GM12801 (cell line): ENCODE measurements at regions not wholly inside any gene's neighbourhood (a gene's known extent, or its start where the extent isn't known, plus 50 kb on each side); places are given as distances from the start of the nearest gene placed in this dataset.

Source experiments
- TF ChIP-seq, protein P1 (sequence below): IDR thresholded peaks from one replicate; pipeline ENCODE4 v1.5.1; 2011; ENCODE audit warnings: control low read depth; ENCODE audit not compliant: insufficient read length; ENCODE audit errors: extremely low read depth

- TF ChIP-seq, protein P1, sequence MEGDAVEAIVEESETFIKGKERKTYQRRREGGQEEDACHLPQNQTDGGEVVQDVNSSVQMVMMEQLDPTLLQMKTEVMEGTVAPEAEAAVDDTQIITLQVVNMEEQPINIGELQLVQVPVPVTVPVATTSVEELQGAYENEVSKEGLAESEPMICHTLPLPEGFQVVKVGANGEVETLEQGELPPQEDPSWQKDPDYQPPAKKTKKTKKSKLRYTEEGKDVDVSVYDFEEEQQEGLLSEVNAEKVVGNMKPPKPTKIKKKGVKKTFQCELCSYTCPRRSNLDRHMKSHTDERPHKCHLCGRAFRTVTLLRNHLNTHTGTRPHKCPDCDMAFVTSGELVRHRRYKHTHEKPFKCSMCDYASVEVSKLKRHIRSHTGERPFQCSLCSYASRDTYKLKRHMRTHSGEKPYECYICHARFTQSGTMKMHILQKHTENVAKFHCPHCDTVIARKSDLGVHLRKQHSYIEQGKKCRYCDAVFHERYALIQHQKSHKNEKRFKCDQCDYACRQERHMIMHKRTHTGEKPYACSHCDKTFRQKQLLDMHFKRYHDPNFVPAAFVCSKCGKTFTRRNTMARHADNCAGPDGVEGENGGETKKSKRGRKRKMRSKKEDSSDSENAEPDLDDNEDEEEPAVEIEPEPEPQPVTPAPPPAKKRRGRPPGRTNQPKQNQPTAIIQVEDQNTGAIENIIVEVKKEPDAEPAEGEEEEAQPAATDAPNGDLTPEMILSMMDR: no peak
These were observed 121.1 kb downstream of the GPR85 start for GRCh38 chr7:112965506-112965905.

DNA sequence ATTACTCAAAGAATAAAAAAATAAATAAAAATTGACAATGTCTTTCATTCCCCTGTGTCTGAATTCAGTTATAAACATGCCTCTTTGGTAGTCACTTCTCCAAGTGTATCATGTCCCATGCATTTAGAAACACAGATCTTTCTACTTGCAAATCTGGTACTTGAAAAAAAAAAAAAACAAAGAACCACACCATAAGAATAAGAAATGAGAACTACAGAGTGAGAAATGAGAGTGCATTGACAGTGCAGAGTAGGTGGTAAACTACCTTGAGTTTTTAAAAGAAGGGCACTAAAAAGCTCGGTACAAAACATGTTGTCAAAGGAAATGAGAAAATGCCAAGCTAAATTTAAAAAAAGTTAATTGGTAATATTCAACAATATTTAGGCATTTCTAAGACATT lies 123.0 kb downstream of the GPR85 start:
- TF ChIP-seq, protein P1: no peak

GRCh38 chr7:112962815-112963214 lies 123.8 kb downstream of the GPR85 start:
- TF ChIP-seq, protein P1: no peak

GRCh38 chr7:112959276-112959675 lies 127.4 kb downstream of the GPR85 start:
- TF ChIP-seq, protein P1: no peak

DNA sequence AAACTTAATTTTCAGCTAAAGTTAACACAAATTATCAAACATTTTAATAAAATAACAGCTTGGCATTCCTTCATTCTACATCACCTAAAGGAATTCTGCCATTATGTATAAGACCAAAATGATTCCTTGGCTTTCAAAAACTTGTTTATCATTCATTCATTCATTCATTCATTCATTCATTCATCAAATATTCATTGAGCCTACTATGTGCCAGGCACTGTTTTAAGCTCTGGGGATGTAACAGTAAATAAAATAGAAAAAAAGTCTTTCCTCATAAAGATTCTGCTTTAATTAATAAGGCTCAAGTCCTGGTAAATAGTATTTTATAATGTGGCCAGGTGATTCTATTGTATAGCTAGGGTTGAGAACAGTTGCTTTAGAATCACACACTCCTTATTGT lies 127.9 kb downstream of the GPR85 start:
- TF ChIP-seq, protein P1: no peak

DNA sequence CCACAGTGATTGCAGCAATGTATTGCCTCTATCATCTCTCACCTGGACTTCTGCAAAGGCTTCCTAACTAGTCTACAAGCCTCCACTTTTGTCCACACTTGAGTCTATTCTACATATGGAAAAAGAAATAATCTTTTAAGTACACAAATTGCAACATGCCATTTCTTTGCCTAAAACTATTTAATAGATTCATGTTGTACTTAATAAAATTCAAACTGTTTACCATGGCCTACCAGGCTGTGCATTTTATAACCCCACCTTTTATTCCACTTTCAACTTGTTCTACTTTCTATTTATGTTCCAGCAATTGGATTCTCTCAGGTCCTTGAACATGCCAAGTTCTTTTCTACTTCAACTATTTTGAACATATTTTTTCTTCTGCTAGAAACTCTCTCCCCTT lies 128.7 kb downstream of the GPR85 start:
- TF ChIP-seq, protein P1: no peak

- TF ChIP-seq, protein P1: no peak
These were observed 135.6 kb downstream of the GPR85 start for GRCh38 chr7:112951070-112951469.

DNA sequence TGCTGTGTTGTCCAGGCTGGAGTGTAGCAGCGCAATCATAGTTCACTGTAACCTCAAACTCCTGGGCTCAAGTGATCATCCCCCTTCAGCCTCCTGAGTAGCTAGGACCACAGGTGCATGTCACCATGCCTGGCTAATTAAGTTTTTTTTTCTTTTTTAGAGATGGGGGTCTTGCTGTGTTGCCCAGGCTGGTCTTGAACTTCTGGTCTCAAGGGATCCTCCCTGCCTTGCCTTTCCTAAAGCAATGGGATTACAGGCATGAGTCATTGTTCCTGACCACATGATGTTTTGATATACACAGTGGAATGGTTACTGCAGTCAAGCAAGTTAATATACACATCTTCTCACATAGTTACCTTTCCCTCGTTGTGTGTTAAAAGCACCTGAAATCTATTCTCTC lies 140.3 kb downstream of the GPR85 start:
- TF ChIP-seq, protein P1: no peak
